Activated B cell treated with CpG ODN at 0.5 μM for 24 hours (primary cell): ENCODE measurements at regions not wholly inside any gene's neighbourhood (a gene's known extent, or its start where the extent isn't known, plus 50 kb on each side); places are given as distances from the start of the nearest gene placed in this dataset.

Experiments
- ATAC-seq: fragments of 200-7000 bp; cut with Tn5 transposase; one replicate; pipeline ENCODE4 v1.10.0; 2021; ENCODE audit warnings: low read depth, mild to moderate bottlenecking, moderate library complexity
- CTCF ChIA-PET: fragments of 350-600 bp; sonication (Branson Sonifier 250); formaldehyde crosslinking; loops from one replicate; lab custom pipeline; 2021; ENCODE audit warnings: antibody characterized with exemption; lab: Charles Lee
- POLR2A ChIA-PET: fragments of 350-600 bp; sonication (Branson Sonifier 250); formaldehyde crosslinking; loops from one replicate; lab custom pipeline; 2021; ENCODE audit warnings: antibody characterized with exemption; lab: Charles Lee
- DNase-seq: peaks from one replicate; pipeline ENCODE4 v3.0.0; 2022
- H3K27ac Mint-ChIP-seq: one replicate; pipeline ENCODE4 v1.8.0; 2020; ENCODE audit warnings: mixed read lengths
- H3K27me3 Mint-ChIP-seq: one replicate; pipeline ENCODE4 v1.8.0; 2021; ENCODE audit warnings: mixed read lengths
- H3K36me3 Mint-ChIP-seq: one replicate; pipeline ENCODE4 v1.8.0; 2021; ENCODE audit warnings: low read depth, mixed read lengths
- H3K4me1 Mint-ChIP-seq: one replicate; pipeline ENCODE4 v1.8.0; 2021; ENCODE audit warnings: mixed read lengths
- H3K4me3 Mint-ChIP-seq: one replicate; pipeline ENCODE4 v1.8.0; 2020; ENCODE audit warnings: mild to moderate bottlenecking, mixed read lengths
- H3K9me3 Mint-ChIP-seq: one replicate; pipeline ENCODE4 v1.8.0; 2020; ENCODE audit warnings: mixed read lengths
- intact Hi-C: fragments of 100-400 bp; cut with micrococcal nuclease; formaldehyde crosslinking; loops from one replicate; pipeline ENCODE4 v1.15.1; 2024
- TF ChIP-seq, protein P1 (sequence below): fragments of 200-600 bp; IDR thresholded peaks from one replicate; pipeline ENCODE4 v1.8.0; 2022; ENCODE audit warnings: antibody characterized with exemption, mild to moderate bottlenecking

DNA sequence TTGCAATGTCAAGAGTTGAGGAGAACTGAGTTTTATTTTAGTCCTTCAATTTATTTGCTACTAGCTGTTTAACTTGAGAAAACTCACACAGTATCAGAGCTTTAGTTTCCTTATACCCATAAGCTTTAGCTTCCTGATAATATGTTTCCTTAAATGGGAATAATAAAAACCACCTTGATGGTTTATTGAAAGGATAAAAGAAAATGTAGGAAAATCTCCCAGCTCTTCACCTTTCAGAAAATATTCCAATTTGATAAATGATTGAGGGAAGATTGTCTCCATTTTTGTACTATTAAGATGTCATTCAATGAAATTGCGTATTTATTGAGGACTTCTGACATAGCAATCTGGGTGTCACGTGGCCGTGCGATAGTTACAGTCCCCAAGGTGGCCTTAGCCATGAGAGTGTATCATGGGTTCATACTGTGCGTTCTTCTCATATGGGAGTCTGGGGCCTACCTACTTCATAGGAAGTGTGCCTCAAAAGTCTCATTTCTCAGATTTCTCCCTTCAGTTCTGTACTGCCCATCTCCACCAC is 296.3 kb upstream of the BMP2 start:
- no peaks in the 10 kb centered on the region for H3K9me3 Mint-ChIP-seq
- DNase-seq (no peak), ATAC-seq (no peak)
- H3K27me3 Mint-ChIP-seq = no peaks in the 10 kb centered on the region
- H3K4me3 Mint-ChIP-seq = no peak overlapping the region
- CTCF ChIA-PET = no interaction called here
- POLR2A ChIA-PET = no interaction called here
- TF ChIP-seq, protein P1, sequence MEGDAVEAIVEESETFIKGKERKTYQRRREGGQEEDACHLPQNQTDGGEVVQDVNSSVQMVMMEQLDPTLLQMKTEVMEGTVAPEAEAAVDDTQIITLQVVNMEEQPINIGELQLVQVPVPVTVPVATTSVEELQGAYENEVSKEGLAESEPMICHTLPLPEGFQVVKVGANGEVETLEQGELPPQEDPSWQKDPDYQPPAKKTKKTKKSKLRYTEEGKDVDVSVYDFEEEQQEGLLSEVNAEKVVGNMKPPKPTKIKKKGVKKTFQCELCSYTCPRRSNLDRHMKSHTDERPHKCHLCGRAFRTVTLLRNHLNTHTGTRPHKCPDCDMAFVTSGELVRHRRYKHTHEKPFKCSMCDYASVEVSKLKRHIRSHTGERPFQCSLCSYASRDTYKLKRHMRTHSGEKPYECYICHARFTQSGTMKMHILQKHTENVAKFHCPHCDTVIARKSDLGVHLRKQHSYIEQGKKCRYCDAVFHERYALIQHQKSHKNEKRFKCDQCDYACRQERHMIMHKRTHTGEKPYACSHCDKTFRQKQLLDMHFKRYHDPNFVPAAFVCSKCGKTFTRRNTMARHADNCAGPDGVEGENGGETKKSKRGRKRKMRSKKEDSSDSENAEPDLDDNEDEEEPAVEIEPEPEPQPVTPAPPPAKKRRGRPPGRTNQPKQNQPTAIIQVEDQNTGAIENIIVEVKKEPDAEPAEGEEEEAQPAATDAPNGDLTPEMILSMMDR = no peak
- H3K36me3 Mint-ChIP-seq = no peaks in the 10 kb centered on the region
- peaks cover 2% of the 10 kb centered on the region for H3K4me1 Mint-ChIP-seq
- no peak overlapping the region for H3K27ac Mint-ChIP-seq
- intact Hi-C loops = no loop called here

GRCh38 chr20:6469695-6470094 is 297.8 kb upstream of the BMP2 start:
- H3K4me1 Mint-ChIP-seq = peaks cover 2% of the 10 kb centered on the region
- no peaks in the 10 kb centered on the region for H3K9me3 Mint-ChIP-seq
- TF ChIP-seq, protein P1 = no peak
- intact Hi-C loops = no loop called here
- H3K27ac Mint-ChIP-seq = no peak overlapping the region
- ATAC-seq (no peak), DNase-seq (no peak)
- H3K36me3 Mint-ChIP-seq = no peaks in the 10 kb centered on the region
- no peak overlapping the region for H3K4me3 Mint-ChIP-seq
- no peaks in the 10 kb centered on the region for H3K27me3 Mint-ChIP-seq
- ChIA-PET CTCF (no interaction called here), POLR2A (no interaction called here)

GRCh38 chr20:6468423-6469116 is 298.9 kb upstream of the BMP2 start:
- Mint-ChIP-seq H3K36me3 (no peaks in the 10 kb centered on the region), H3K9me3 (no peaks in the 10 kb centered on the region), H3K4me3 (no peak overlapping the region), H3K27ac (no peak overlapping the region), H3K27me3 (no peaks in the 10 kb centered on the region), H3K4me1 (peaks cover 2% of the 10 kb centered on the region)
- ChIA-PET POLR2A (no interaction called here), CTCF (no interaction called here)
- intact Hi-C loops = no loop called here
- ATAC-seq = no peak
- TF ChIP-seq, protein P1 = no peak
- no peak for DNase-seq

DNA sequence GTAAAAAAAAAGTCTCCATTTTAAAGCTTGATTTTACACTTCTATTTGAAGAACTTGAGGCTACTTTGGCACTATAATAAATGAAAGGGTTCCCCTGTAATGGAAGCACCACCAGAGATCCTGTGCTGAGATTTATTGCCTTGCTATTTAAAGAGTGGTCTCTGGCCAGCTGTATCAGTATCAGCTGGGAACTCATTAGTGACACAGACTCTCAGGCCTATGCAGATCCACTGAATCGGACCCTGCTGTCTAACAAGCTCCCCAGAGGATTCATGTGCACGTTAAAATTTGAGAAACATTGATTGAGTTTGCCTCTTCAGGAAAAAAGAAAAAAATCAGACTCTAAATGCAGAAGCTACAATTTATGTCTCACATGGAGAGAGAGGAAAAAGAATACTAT is 299.9 kb upstream of the BMP2 start:
- Mint-ChIP-seq H3K4me1 (peaks cover 2% of the 10 kb centered on the region), H3K27me3 (no peaks in the 10 kb centered on the region), H3K36me3 (no peaks in the 10 kb centered on the region), H3K27ac (no peak overlapping the region), H3K4me3 (no peak overlapping the region), H3K9me3 (no peaks in the 10 kb centered on the region)
- DNase-seq = no peak
- CTCF ChIA-PET = no interaction called here
- POLR2A ChIA-PET = interaction anchor here (0.6 kb wide), 1 partner anchor 146 kb away, joined by 3 read pairs; no protein-coding TSS in a partner anchor
- no peak for ATAC-seq
- TF ChIP-seq, protein P1 = no peak
- intact Hi-C loops = no loop called here

- Mint-ChIP-seq H3K36me3 (no peaks in the 10 kb centered on the region), H3K4me3 (no peak overlapping the region), H3K4me1 (peaks cover 2% of the 10 kb centered on the region), H3K27ac (no peak overlapping the region), H3K9me3 (no peaks in the 10 kb centered on the region), H3K27me3 (no peaks in the 10 kb centered on the region)
- ChIA-PET CTCF (no interaction called here), POLR2A (no interaction called here)
- TF ChIP-seq, protein P1 = no peak
- ATAC-seq (no peak), DNase-seq (no peak)
- intact Hi-C loops = no loop called here
Observed at GRCh38 chr20:6466075-6466810, 301.2 kb upstream of the BMP2 start.
